Stimulated activated CD4-positive, alpha-beta T cell treated with anti-CD3 and anti-CD28 coated beads, Interleukin-1b, Interleukin-23, amount 100 ng/mL, for 4 hours (primary cell): ENCODE measurements at regions not wholly inside any gene's neighbourhood (a gene's known extent, or its start where the extent isn't known, plus 50 kb on each side); places are given as distances from the start of the nearest gene placed in this dataset.
A peak's percentile ranks its signal among the peaks of the same experiment; 100 is the strongest.

Source experiments
- DNase-seq, 2 donors: peaks; one replicate each; pipeline ENCODE4 v3.0.0-alpha.2; 2020; ENCODE audit warnings: low read depth in 2 of 2

GRCh38 chr12:14252697-14253096 is 112.8 kb upstream of the ATF7IP start:
- no peak for DNase-seq

- no peak for DNase-seq
Measured at GRCh38 chr12:14253496-14253895, 112.0 kb upstream of the ATF7IP start.

- no peak for DNase-seq
Measured at GRCh38 chr12:14254781-14255180, 110.7 kb upstream of the ATF7IP start.

GRCh38 chr12:14256121-14256520 is 109.4 kb upstream of the ATF7IP start:
- DNase-seq, result peak in 1 of 2 donors; percentile 25

GRCh38 chr12:14256555-14257169 is 108.8 kb upstream of the ATF7IP start:
- DNase-seq, result peak; percentile 48 to 60

GRCh38 chr12:14257303-14257733 is 108.2 kb upstream of the ATF7IP start:
- no peak for DNase-seq

- peak; percentile 36 to 54 for DNase-seq
Measured at GRCh38 chr12:14257734-14258574, 107.5 kb upstream of the ATF7IP start.

- DNase-seq, result no peak
Measured at GRCh38 chr12:14258575-14258940, 106.9 kb upstream of the ATF7IP start.

- DNase-seq, result no peak
Measured at GRCh38 chr12:14259481-14260010, 105.9 kb upstream of the ATF7IP start.

- DNase-seq, result no peak
Measured at GRCh38 chr12:14260011-14260993, 105.2 kb upstream of the ATF7IP start.

GRCh38 chr12:14261096-14261495 is 104.4 kb upstream of the ATF7IP start:
- no peak for DNase-seq

- DNase-seq, result no peak
Measured at GRCh38 chr12:14261861-14262260, 103.6 kb upstream of the ATF7IP start.

GRCh38 chr12:14262771-14263511 is 102.5 kb upstream of the ATF7IP start:
- DNase-seq, result no peak

- DNase-seq, result no peak
Measured at GRCh38 chr12:14263742-14264141, 101.7 kb upstream of the ATF7IP start.

GRCh38 chr12:14264316-14264715 is 101.2 kb upstream of the ATF7IP start:
- DNase-seq, result no peak

GRCh38 chr12:14264778-14265177 is 100.7 kb upstream of the ATF7IP start:
- no peak for DNase-seq

GRCh38 chr12:14268120-14268515 is 97.4 kb upstream of the ATF7IP start:
- DNase-seq, result no peak

GRCh38 chr12:14270392-14270791 is 95.1 kb upstream of the ATF7IP start:
- no peak for DNase-seq

GRCh38 chr12:14272956-14273912 is 92.2 kb upstream of the ATF7IP start:
- no peak for DNase-seq

GRCh38 chr12:14273913-14274311 is 91.6 kb upstream of the ATF7IP start:
- DNase-seq, result no peak
